ENCODE measurements at regions not wholly inside any gene's neighbourhood (a gene's known extent, or its start where the extent isn't known, plus 50 kb on each side); places are given as distances from the start of the nearest gene placed in this dataset.
"Not testable (repeated sequence)": the region's sequence is repeated elsewhere in the genome, so short reads cannot be mapped to it uniquely, and the experiment has no call there.

DNA sequence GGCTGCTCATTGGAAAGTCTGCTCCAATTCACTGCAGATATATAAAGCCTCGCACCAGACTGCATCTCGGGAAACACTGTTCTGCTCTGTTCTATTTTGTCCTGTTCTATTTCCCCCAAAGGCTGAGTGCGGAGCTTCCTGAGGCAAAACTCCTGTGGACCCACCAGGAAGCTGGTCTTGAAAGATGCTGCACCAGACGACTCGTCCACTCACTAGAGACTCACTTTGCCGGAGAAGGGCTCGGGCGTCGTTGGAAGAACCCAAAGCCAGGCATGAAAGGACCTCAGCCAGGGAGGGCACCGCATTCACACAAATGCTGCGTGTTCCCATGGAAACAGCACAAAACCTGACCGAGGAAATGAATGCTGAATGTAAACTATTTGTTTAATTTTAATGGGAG lies 331.2 kb upstream of the SFSWAP start:
- DNase-seq (ENCODE audit: extremely low spot score, insufficient read length, low read depth): no peak
- FAIRE-seq: no peak

DNA sequence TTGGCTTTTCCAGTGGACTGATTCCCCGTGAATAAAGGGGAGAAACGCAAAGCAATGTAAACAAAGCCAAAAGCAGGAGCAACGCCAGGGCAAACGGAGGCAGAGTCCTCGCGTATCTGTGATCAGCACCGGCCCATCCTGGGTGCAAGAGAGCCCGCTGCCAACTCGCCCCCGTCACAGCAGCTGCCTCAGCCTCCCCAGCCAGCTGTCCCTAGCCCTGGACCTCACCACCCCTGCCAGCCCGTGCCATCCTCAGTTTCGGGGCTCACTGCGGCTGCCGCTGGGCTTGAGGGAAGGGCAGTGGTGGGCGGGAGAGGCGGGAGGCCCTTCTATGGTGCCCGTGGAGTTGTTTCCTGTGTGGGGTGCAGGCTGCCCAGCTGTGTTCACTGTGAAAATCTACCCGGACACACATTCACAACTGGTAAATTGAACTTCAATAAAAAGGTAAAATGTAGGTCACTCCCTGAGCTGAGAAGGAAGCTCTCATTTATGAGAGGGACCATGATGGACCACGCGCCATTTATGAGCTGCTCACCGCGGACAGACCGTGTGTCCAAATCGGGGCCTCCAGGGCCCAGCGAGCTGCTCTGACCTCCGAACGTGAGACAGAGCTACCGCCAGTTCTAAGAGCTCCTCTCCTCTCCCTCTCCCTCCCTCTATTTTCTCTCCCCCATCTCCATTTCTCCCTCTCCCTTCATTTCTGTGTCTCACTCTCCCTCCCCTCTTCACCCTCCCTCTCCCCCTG lies 330.5 kb upstream of the SFSWAP start:
- FAIRE-seq (no peak), DNase-seq (ENCODE audit: extremely low spot score, insufficient read length, low read depth) (no peak)

DNA sequence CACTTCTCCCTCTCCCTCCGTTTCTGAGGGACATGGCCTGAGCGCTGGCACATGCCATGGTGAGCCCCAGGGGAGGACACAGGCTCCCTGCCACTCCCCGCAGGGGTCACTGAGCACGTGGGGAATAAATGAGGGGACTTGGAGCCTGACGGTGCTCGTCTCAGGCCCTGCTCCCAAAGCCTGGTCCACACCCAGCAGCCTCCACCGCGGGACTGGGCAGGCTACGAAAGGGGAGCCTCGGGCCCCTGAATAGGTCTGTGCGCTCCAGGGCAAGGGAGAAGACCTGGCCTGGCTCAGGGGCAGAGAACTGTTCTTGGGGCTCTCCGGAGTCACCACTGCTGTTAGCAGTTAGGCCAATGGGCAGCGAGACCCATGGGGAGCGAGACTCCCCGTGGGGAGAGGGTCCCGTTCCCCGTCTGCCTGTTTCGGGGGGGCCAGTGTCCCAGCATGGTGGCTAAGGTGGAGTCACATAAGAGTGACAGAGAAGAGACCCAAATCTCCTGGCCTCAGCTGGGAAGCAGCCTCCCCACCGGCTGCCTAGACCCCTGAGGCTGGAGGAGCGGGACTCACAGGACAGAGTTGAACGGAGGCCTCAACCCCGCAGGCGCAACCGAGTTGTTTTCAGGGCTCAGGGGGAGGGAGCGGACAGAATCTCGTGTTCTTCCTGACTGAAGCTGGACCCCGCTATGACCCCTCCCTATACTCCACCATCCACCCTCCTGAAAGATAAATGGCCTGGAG lies 329.8 kb upstream of the SFSWAP start:
- FAIRE-seq (no peak), DNase-seq (ENCODE audit: extremely low spot score, insufficient read length, low read depth) (no peak)

DNA sequence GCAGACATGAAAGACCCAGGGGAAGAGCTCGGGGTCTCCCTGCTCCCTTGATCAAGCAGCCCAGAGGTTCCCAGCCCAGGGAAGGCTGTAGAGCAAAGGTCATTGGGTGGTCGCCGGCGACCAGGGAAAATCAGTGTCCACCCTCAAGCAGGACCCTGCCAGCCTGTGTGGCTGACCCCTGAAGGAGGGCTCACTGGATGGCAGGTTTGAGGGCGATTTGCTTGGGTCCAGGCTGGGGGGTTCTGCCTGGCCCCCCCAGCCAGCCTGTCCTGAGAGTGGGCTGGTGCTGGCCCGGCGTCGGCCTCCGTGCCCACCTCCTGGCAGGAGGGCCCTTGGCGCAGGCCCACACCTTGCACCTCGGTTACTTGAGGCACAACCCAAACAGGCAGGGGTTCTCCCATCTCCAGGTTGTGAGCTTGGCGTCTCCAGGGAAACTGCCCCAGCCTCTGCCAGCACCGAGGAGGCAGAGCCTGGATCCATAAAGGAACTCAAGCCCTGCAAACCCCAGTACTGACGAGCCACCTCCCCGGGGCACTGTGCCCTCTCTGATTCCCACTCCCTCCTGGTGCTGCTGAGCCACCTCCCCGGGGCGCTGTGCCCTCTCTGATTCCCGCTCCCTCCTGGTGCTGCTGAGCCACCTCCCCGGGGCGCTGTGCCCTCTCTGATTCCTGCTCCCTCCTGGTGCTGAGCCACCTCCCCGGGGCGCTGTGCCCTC lies 329.0 kb upstream of the SFSWAP start:
- DNase-seq (ENCODE audit: extremely low spot score, insufficient read length, low read depth) (no peak), FAIRE-seq (no peak)

DNA sequence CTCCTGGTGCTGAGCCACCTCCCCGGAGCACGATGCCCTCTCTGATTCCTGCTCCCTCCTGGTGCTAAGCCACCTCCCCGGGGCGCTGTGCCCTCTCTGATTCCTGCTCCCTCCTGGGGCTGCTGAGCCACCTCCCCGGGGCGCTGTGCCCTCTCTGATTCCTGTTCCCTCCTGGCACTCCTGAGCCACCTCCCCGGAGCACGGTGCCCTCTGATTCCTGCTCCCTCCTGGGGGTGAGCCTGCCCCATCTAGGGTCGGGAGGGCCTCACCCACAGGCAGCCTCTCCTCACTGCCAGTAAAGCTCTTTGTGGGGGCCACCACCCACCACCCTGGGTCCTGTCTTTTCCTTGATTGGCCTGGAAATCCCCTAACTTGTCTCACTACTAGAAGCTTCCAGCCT lies 327.6 kb upstream of the SFSWAP start:
- FAIRE-seq: no peak
- no peak for DNase-seq (ENCODE audit: extremely low spot score, insufficient read length, low read depth)

DNA sequence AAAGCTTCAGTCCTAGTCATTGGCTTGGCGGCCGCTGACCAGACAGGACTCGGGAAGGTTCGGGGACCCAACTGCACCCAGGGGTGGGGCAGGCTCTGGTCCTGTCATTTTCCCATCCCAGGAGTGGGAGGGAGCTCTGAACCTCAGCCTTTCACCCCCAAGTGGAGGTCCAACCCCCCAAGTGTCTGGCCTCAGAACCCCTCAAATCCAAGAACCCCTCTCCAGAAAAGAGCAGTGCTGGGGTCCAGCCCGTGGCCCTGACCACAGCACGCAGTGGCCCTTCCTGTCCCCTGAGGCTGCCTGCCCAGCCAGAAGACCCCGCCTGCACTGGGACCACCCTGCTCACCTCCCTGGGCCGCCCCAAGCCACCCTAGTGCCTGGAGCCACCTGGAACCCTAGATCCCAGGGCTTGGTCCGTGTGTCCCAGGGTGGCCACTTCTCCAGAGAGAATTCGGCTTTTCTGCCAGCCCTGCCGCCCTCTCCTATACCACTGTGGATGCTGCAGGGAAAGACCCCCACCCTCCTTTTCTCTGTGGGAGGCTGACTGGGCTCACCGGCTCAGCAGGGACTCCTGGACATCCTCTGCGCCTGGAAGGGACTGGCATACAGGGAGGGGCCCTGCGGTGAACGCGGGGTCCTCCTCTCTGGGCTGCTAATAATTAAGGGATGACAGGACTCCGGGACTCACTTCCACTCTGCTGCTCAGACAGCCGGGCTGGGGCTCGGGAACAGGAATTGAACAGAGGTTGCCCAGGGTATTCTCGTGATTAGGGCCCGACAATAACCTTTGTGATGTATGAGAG lies 326.9 kb upstream of the SFSWAP start:
- DNase-seq (ENCODE audit: extremely low spot score, insufficient read length, low read depth) (no peak), FAIRE-seq (no peak)

DNA sequence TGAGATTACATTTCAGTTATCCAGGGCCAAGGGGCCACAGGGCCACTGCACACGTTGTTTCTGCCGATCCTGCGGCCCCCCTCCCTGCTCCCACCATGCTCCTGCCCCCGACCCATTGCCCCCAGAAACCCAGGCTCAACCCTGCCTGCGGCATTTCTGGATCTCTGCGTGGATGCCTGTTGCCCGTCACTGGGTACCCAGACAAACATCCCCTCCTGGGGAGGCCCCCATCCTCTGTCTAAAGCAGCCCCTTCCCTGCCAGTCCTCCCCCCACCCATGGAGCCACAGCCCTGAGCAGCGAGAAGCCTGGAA lies 326.4 kb upstream of the SFSWAP start:
- no peak for FAIRE-seq

DNA sequence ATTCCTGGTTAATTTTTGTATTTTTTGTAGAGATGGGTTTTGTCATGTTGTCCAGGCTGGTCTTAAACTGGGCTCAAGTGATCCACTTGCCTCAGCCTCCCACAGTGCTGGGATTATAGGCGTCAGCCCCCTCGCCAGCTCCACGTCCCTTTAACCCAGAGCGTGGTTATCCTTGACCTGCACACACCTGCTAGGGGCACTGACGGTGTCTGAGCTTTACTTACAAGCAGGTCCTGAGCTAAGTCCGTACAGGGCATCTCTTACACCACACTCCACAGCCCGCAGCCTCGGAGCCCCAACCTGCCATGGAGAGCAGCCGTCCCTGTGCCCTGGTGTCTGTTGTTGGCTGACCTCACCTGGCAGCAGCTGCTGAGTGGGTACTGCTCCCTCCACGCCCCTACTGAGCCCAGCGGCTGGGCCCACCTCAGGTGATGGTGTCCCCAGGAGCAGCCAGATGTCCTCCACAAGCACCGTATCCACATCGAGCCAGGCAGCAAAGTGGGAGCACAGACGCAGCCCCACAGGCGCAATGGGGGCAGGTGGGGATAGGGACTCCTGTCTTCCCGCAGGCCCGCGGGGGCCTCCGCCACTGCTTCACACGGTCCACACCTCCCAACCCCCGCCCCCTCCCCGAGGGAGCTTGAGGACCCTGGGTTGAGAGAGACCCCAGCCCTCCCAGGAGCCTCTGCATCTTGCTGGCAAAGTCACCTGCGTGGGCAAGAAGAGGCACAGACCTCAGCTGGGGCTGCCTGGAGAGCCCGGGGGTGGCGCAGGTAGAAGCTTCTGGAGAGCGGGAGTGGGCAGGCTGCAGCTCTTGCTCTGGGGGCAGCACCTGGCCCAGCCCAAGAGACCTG lies 325.4 kb upstream of the SFSWAP start:
- no peak for DNase-seq (ENCODE audit: extremely low spot score, insufficient read length, low read depth)
- no peak for FAIRE-seq

More for the DNA sequence above, 326.4 kb upstream of the SFSWAP start:
- no peak for DNase-seq (ENCODE audit: extremely low spot score, insufficient read length, low read depth)

DNA sequence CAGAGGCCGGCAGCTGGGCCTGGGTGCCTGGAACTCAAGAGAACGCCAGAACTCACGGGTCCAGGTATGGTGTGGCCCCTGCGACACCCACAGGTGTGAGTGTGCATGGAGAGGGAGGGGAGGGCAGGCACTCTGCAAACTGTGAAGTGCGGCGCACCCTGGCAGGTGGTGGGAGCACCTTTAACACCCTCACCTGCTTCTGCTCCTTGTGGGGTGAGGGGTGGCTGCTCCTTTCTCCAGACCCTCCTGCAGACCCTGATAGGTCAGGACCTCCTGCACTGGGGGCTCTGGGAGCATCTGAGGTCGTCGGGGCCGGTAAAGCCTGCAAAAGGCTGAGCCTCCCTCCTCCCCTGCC lies 324.7 kb upstream of the SFSWAP start:
- DNase-seq (ENCODE audit: extremely low spot score, insufficient read length, low read depth) (no peak), FAIRE-seq (no peak)

DNA sequence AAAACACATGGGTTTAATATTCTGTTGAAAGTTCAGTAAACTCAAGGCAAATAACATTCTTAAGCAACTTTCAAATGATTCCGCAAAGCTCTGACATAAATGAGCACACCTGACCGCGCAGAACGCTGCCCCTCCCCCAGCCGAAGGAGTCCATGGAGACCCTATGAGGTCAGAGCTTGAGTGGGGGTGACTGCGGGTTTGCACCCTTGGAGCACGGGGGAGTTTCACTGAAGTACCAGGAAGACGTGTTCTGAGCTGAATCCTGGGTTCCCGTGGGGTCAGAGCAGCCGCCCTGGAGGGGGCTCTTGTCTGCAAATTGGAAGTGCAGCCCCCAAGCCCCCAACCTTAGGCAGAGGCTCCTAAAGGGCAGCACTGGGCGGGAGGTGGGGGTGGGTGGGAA lies 324.1 kb upstream of the SFSWAP start:
- FAIRE-seq (no peak), DNase-seq (ENCODE audit: extremely low spot score, insufficient read length, low read depth) (no peak)

DNA sequence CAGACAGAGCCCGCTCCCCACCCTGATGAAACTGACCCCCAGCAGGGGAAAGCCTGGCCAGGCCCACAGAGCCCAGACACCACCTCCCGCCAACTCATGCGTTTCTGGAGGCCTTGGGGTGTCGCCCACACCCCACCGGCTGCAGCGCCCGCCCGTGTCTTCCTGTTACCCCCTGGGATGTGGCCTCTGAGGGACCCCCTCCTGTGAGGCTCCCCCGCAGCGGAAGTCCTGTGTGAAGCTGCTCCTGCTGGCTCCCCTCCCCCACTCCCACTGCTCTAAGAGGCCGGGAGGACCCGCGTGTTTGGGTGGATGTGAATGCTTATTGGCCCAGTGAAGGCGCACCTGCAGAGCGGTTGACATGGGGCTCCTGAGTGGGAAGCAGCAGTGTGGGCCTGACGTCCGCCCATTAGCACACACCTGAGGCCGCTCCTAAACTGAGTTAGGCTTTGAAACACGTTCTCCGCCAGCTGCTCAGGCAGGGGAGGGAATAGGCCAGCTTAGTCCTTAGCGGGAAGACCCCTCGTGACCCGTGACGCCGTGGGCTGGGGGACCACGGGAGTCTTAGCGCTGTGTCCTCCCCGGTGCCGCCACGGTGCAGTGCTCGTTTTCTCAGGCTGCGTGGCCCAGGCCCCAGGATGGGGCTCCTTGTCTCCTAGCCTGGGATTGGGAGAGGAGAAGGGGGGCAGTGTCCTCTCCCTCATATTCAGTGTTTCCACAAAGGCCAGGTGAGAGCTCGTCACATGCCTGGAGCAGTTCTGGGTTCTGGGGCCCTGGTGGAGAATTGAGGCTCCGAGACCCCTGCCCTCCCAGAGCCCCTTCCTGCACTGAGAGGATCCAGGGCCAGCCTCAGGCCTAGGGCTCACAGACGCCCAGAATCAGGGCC lies 323.4 kb upstream of the SFSWAP start:
- no peak for FAIRE-seq

DNA sequence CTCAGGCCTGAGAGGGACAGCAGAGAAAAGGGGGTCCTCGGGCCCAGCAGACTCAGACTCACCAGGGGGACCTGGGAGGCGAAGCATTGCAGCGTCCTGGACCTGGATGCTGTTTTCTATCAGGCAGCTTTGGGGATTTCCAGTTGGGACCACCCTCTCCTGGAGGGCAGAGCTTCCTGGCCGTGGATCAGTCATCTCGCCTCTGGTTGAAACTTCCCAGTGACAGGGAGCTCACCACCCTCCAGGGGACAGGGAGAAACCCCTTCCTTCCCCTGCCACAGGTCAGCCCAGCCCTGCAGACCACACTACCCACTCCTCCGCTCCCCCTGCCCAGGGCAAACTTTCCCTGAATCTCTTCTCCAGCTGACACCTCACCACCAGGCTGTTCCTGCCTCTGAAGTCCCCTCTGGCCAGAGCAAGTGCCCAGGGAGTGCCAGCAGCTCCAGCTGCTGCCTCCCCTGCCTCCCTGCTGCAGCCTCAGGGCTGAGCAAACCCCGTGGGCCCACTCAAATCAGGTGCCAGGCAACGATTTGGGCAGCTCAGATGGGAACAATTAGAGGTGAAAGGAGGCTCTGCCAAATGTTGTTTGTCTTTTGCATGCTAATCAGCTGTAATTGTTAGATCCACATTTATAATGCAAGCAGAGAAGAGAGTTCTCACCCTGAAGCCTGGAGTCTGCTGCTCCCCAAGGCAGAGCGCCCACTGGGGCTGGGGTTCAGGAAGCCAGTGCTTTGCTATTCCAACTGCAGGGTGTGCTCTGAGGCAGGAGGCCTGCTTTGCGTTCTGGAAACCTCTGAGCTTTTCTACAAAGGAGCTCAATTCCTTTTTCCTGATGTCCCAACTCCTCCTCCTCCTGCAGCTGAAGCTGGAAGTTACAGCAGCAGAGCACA lies 322.5 kb upstream of the SFSWAP start:
- not testable (repeated sequence) for DNase-seq (ENCODE audit: extremely low spot score, insufficient read length, low read depth); FAIRE-seq

More for the DNA sequence above, 323.4 kb upstream of the SFSWAP start:
- no peak for DNase-seq (ENCODE audit: extremely low spot score, insufficient read length, low read depth)

DNA sequence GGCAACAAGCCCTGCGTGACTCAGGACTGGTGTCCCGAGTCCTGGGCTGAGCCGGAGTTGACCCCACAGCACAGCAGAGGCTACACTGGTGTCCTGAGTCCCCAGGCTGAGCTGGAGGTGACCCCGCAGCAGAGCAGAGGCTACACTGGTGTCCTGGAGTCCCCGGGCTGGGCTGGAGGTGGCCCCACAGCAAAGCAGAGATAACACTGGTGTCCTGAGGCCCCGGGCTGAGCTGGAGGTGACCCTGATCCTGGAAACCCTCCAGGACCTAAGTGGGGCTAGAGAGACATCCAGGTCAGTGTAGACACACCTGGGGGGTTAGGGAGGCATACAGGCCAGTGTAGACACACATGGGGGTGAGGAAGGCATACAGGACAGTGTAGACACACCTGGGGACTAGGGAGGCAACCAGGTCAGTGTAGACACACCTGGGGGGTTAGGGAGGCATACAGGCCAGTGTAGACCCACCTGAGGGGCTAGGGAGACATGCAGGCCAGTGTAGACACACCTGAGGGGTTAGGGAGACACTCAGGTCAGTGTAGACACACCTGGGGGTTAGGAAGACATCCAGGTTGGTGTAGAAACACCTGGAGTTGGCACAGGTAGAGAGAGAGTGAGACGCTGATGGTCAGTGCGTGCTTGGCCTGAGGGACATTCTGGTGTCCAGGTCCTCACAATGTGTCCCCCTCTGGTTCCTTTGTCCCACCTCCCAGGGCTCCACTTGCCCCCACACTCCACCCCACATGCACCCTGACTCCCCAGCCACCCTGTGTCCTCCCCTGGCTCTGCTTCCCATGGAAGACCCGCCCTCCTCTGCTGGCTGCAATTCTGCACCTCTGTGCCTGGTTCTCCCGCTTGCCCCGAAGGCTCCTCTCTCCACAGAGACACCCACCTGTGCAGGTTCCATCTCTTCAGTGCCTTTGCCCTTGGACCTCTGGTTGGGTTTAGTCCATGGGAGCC lies 321.6 kb upstream of the SFSWAP start:
- FAIRE-seq: no peak
- no peak for DNase-seq (ENCODE audit: extremely low spot score, insufficient read length, low read depth)

DNA sequence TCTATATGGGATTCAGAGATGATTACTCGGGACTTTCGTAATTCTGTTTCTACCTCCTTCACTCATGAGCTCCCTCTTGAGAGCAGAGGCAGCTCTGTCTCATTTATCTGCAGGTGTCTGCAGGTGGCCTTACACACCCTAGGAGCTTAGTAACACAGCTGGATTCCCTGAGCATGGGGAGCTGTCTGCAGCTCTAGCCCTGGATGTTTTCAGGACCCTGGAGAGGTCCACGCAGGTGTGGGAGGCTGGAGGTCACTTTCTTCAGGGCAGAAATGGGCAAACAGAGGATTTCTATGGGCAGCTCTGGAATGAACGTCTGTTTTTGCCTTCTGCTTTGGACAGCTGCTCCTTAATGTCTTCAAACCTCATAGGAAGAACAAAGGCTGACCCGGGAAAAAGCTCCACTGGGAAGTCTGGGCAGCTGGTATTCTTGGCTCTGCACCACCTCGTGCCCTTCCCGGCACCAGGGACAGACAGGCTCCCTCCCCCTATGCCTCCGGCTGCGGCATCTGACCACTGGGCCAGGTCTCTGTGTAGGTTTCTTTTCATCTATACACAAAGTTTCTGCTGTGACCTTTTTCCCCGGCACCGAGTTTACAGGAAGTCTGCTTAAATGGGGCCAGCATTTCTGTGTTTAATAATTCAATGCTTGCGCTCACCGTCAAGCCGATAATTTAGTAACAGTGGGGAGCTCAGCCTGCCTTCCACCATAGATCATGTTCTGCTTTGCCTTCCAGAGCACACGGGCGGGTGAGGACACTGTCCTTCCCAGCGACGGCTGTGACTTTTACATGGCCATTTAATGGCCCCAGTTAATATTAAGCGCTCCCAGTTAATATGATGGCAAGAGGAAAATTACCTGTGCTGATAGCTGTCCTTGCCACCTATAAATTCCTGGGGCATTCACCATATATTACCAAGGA lies 320.2 kb upstream of the SFSWAP start:
- no peak for DNase-seq (ENCODE audit: extremely low spot score, insufficient read length, low read depth)
- no peak for FAIRE-seq

DNA sequence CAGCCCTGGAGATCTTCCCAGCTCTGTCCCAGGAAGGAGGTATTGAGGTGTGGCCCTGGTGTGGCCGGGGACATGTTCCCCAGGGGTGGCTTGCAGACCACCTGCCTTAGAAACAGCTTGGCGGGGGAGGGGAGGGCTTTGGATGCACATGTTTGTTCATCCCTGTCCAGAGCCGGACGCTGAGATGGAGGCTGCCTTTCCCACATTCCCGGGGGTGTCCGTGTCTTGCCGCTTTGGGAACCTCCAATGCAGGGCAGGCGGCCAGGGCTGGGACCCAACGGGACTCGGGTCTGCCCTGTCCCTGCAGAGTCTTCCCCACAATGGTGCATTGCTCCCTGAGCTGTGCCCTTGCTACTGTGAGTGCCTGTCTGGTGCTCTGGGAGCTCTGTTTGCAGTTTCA lies 319.5 kb upstream of the SFSWAP start:
- DNase-seq (ENCODE audit: extremely low spot score, insufficient read length, low read depth) (no peak), FAIRE-seq (no peak)

DNA sequence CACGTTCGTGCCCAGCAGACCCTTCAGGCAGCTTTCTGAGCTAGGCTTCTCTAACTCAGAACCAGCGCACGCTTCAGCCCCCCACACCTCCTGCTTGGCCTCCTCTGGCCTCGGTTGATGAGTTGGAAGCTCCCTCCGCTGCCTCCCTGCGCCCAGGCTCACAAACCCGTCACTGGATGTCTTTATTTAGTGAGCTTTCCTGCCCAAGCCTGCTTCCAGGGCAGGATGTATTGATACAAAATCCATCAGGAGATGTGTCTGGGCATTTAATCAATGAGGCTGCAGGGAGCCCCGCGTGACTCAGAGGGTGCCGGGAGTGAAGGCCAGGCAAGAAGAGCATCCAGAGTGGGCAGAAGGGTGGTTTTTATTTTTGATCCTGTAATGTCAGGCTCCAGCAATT lies 316.1 kb upstream of the SFSWAP start:
- DNase-seq (ENCODE audit: extremely low spot score, insufficient read length, low read depth); FAIRE-seq: not testable (repeated sequence)

Data from GM18507 (cell line).